T-cell (primary cell): ENCODE measurements at regions not wholly inside any gene's neighbourhood (a gene's known extent, or its start where the extent isn't known, plus 50 kb on each side); places are given as distances from the start of the nearest gene placed in this dataset.

Experiments used
- ATAC-seq, 4 experiments: fragments of 200-7000 bp in 3 of 4; fragments of 150-1000 bp in 1 of 4; cut with Tn5 transposase; replicated peaks in 1 of 4; 1 replicate in 3 of 4; 2 replicates in 1 of 4; pipeline ENCODE4 v1.10.0; 2021; ENCODE audit warnings: moderate library complexity in 3 of 4, mild to moderate bottlenecking in 2 of 4, moderate number of reproducible peaks in 1 of 4
- CTCF ChIA-PET, 2 donors: fragments of 300-600 bp; sonication (Branson Sonifier 250); formaldehyde crosslinking; loops; one replicate each; lab custom pipeline; 2022; ENCODE audit warnings: antibody characterized with exemption in 2 of 2; lab: Charles Lee
- POLR2A ChIA-PET, 2 donors: fragments of 300-600 bp; sonication (Branson Sonifier 250); formaldehyde crosslinking; loops; one replicate each; lab custom pipeline; 2022; ENCODE audit warnings: antibody characterized with exemption in 2 of 2; lab: Charles Lee
- DNase-seq, 35 experiments: peaks; one replicate each; pipeline versions ENCODE4 v3.0.0 to v3.0.0-alpha.2; 2013 to 2023
- H3K27ac ChIP-seq: one replicate; pipeline ENCODE4 v1.5.1; 2013; ENCODE audit warnings: low read length
- H3K27me3 ChIP-seq, 2 experiments: replicated peaks in 1 of 2; 1 replicate in 1 of 2; 2 replicates in 1 of 2; pipeline versions ENCODE4 v1.6.1 to v1.7.0; 2013; ENCODE audit warnings: low read length in 1 of 2, mixed read lengths in 1 of 2; ENCODE audit not compliant: control insufficient read depth in 2 of 2, insufficient read depth in 2 of 2; ENCODE audit errors: extremely low read depth in 1 of 2
- H3K36me3 ChIP-seq, 2 donors: 1 replicate in 1 of 2; 2 replicates in 1 of 2; pipeline versions ENCODE4 v1.6.1 to v1.7.0; 2013; ENCODE audit warnings: low read length in 1 of 2; ENCODE audit not compliant: control insufficient read depth in 2 of 2, insufficient read depth in 1 of 2; ENCODE audit errors: extremely low read depth in 1 of 2
- H3K4me1 ChIP-seq, 2 experiments: 1 replicate in 1 of 2; 2 replicates in 1 of 2; pipeline versions ENCODE4 v1.6.1 to v1.7.0; 2013; ENCODE audit warnings: low read length in 2 of 2, mixed read lengths in 1 of 2; ENCODE audit not compliant: insufficient read depth in 2 of 2, control insufficient read depth in 1 of 2; ENCODE audit errors: extremely low read depth in 1 of 2
- H3K4me3 ChIP-seq, 2 donors: 1 replicate in 1 of 2; 2 replicates in 1 of 2; pipeline versions ENCODE4 v1.5.1 to v1.7.0; 2013; ENCODE audit warnings: mild to moderate bottlenecking in 2 of 2, low read length in 1 of 2, moderate library complexity in 1 of 2; ENCODE audit not compliant: control insufficient read depth in 1 of 2; ENCODE audit errors: extremely low read depth in 1 of 2
- H3K9me3 ChIP-seq: 2 replicates; pipeline ENCODE4 v1.7.0; 2013
- H3K27ac Mint-ChIP-seq, 2 donors: one replicate each; pipeline ENCODE4 v1.8.0; 2020 to 2021; ENCODE audit warnings: mild to moderate bottlenecking in 2 of 2, mixed read lengths in 2 of 2
- H3K27me3 Mint-ChIP-seq, 2 donors: one replicate each; pipeline ENCODE4 v1.8.0; 2021 to 2022; ENCODE audit warnings: mixed read lengths in 2 of 2
- H3K36me3 Mint-ChIP-seq: one replicate; pipeline ENCODE4 v1.8.0; 2021; ENCODE audit warnings: mixed read lengths
- H3K4me1 Mint-ChIP-seq, 3 donors: one replicate each; pipeline ENCODE4 v1.8.0; 2020 to 2022; ENCODE audit warnings: mixed read lengths in 3 of 3, mild to moderate bottlenecking in 1 of 3
- H3K4me3 Mint-ChIP-seq, 3 donors: one replicate each; pipeline ENCODE4 v1.8.0; 2020 to 2022; ENCODE audit warnings: mild to moderate bottlenecking in 3 of 3, mixed read lengths in 3 of 3, moderate library complexity in 3 of 3
- H3K9me3 Mint-ChIP-seq, 3 donors: one replicate each; pipeline ENCODE4 v1.8.0; 2020 to 2022; ENCODE audit warnings: mixed read lengths in 3 of 3
- WGBS: methylation state at CpG from one replicate; pipeline ENCODE4 v1.1.5; 2013; ENCODE audit warnings: missing lambda C conversion rate; ENCODE audit not compliant: insufficient coverage; 5-methylcytosine and 5-hydroxymethylcytosine counted together

DNA sequence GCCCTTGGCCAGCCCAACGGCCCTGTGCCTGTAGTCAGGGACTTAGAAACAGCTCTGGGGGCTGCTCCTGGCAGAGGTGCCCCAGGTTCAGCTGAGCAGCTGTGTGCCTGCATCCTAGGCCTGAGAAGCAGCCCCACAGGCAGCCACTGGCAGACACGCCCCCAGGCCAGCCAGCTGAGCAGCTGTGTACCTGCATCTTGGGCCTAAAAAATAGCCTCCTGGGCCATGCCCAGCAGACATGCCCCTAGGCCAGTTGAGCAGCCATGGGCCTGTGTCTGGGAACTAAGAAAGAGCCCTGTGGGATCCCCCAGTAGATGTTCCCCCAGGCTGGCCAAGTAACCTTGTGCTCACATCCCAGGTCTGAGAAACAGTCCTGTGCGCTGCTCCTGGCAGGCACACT is 64.0 kb downstream of the TBR1 start:
- Mint-ChIP-seq H3K4me3 (no peak overlapping the region), H3K36me3 (peaks cover 6% of the 10 kb centered on the region), H3K27ac (no peak overlapping the region), H3K9me3 (peaks cover 16 to 21% (median 18%) of the 10 kb centered on the region in 3 donors), H3K27me3 (peaks cover 12 to 16% of the 10 kb centered on the region in 2 donors), H3K4me1 (no peaks in the 10 kb centered on the region)
- WGBS: 60% methylated on average over 3 of the region's 3 CpGs
- Histone ChIP-seq H3K27me3 (peaks cover 0 to 15% of the 10 kb centered on the region in 2 experiments), H3K9me3 (peaks cover 2% of the 10 kb centered on the region), H3K4me1 (no peaks in the 10 kb centered on the region), H3K27ac (no peak overlapping the region), H3K36me3 (no peaks in the 10 kb centered on the region), H3K4me3 (no peak overlapping the region)
- POLR2A ChIA-PET: no interaction called here
- ATAC-seq: no peak
- CTCF ChIA-PET: no interaction called here
- no peak for DNase-seq

DNA sequence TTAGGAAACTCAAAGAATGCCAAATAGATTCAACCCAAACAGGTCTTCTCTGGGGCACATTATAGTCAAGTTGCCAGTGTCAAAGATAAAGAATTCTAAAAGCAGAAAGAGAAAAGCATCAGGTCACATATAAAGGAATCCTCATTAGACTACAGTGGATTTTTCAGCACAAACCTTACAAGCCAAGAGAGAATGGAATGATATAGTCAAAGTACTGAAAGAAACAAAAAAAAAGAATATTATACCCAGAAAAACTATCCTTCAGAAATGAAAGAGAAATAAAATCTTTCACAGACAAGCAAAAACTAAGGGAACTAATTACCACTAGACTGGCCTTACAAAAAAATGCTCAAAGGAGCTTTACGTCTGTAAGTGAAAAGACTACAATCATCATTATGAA is 65.5 kb downstream of the TBR1 start:
- H3K9me3 Mint-ChIP-seq: peaks cover 16 to 19% (median 18%) of the 10 kb centered on the region in 3 donors
- no peaks in the 10 kb centered on the region for H3K4me1 ChIP-seq
- H3K27me3 Mint-ChIP-seq: peaks cover 5 to 12% of the 10 kb centered on the region in 2 donors
- H3K36me3 ChIP-seq: no peaks in the 10 kb centered on the region
- ChIA-PET POLR2A (interaction anchor here in 1 of 2 donors (0.7 kb wide), 1 partner anchor 12 kb away, joined by 3 read pairs; no protein-coding TSS in a partner anchor), CTCF (no interaction called here)
- ATAC-seq (no peak), DNase-seq (no peak)
- H3K27ac Mint-ChIP-seq: no peak overlapping the region
- H3K4me3 Mint-ChIP-seq: no peak overlapping the region
- no peak overlapping the region for H3K4me3 ChIP-seq
- peaks cover 2% of the 10 kb centered on the region for H3K9me3 ChIP-seq
- peaks cover 6% of the 10 kb centered on the region for H3K36me3 Mint-ChIP-seq
- peaks cover 0 to 15% of the 10 kb centered on the region in 2 experiments for H3K27me3 ChIP-seq
- no peak overlapping the region for H3K27ac ChIP-seq
- H3K4me1 Mint-ChIP-seq: no peaks in the 10 kb centered on the region
- WGBS: no CpG with 5 or more reads among the region's 1 CpG

DNA sequence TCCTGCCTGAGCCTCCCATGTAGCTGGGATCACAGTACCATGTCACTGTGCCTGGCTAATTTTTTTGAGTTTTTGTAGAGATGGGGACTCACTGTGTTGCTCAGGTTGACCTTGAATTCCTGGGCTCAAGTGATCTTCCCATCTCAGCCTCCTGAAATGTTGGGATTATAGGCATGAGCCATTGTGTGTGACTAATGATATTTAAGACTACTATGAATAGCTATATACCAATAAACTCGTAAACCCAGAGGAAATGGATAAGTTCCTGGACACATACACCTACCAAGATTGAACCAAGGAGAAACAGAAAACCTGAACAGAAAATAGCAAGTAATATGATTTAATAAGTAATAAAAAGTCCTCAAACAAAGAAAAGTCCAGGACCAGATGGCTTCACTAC is 68.0 kb downstream of the TBR1 start:
- H3K36me3 Mint-ChIP-seq: peaks cover 6% of the 10 kb centered on the region
- no CpG with 5 or more reads among the region's 1 CpG for WGBS
- H3K4me3 ChIP-seq: no peak overlapping the region
- H3K27ac ChIP-seq: no peak overlapping the region
- H3K27ac Mint-ChIP-seq: no peak overlapping the region
- CTCF ChIA-PET: no interaction called here
- H3K4me1 Mint-ChIP-seq: no peaks in the 10 kb centered on the region
- ATAC-seq (no peak), DNase-seq (no peak)
- no peaks in the 10 kb centered on the region for H3K36me3 ChIP-seq
- H3K4me1 ChIP-seq: no peaks in the 10 kb centered on the region
- H3K27me3 Mint-ChIP-seq: peaks cover 9% of the 10 kb centered on the region in 2 donors
- H3K27me3 ChIP-seq: peaks cover 0 to 15% of the 10 kb centered on the region in 2 experiments
- H3K9me3 Mint-ChIP-seq: peaks cover 15 to 19% (median 18%) of the 10 kb centered on the region in 3 donors
- no peak overlapping the region for H3K4me3 Mint-ChIP-seq
- peaks cover 2% of the 10 kb centered on the region for H3K9me3 ChIP-seq
- POLR2A ChIA-PET: no interaction called here

DNA sequence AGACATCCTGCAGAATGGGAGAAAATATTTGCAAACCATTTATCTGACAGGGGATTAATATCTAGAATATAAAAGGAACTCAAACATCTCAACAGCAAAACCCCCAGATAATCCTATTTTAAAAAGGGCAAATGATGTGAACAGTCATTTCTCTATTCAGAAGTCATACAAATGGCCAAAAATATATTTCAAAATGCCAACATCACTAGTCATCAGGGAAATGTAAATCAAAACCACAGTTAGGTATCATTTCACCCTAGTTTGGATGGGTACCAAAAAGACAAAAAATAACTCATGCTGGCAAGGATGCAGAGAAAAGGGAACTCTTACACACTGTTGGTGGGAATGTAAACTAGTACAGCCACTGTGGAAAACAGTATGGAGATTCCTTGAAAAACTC is 70.0 kb downstream of the TBR1 start:
- no peak overlapping the region for H3K4me3 ChIP-seq
- no peaks in the 10 kb centered on the region for H3K4me1 ChIP-seq
- DNase-seq (no peak), ATAC-seq (no peak)
- Mint-ChIP-seq H3K9me3 (peaks cover 5 to 12% (median 11%) of the 10 kb centered on the region in 3 donors), H3K36me3 (peaks cover 6% of the 10 kb centered on the region), H3K27me3 (peaks cover 10 to 13% of the 10 kb centered on the region in 2 donors), H3K4me1 (no peaks in the 10 kb centered on the region), H3K27ac (no peak overlapping the region), H3K4me3 (no peak overlapping the region)
- no peak overlapping the region for H3K27ac ChIP-seq
- ChIA-PET CTCF (no interaction called here), POLR2A (no interaction called here)
- H3K9me3 ChIP-seq: peaks cover 2% of the 10 kb centered on the region
- H3K27me3 ChIP-seq: peaks cover 0 to 7% of the 10 kb centered on the region in 2 experiments
- H3K36me3 ChIP-seq: no peaks in the 10 kb centered on the region

DNA sequence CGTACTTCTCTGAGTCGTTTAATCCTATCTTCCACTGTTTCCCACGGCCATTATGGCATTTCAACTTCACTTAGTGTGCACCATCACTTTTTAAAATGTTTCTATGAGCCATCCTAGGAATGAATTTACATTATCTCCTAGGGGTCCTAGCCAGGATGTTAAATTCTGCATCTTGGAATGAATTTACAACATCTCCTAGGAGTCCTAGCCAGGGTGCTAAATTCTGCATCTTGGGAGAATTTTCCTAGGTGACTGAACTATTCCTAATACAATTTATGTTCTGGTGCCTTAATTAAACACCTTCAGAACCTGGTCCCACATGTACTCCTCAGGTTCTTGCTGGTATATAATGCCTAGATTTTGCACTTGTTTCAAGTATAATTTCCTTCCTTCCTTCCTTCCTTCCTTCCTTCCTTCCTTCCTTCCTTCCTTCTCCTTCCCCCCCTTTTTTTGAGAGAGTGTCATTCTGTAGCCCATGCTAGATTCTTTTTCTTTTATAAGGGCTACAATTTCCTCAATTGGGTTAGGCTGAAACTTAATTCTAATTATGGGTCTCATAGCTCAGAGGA is 72.1 kb downstream of the TBR1 start:
- Histone ChIP-seq H3K27ac (no peak overlapping the region), H3K9me3 (no peaks in the 10 kb centered on the region), H3K36me3 (no peaks in the 10 kb centered on the region), H3K4me3 (no peak overlapping the region), H3K4me1 (no peaks in the 10 kb centered on the region), H3K27me3 (no peaks in the 10 kb centered on the region)
- no peaks in the 10 kb centered on the region for H3K9me3 Mint-ChIP-seq
- no peak overlapping the region for H3K4me3 Mint-ChIP-seq
- peaks cover 10 to 13% of the 10 kb centered on the region in 2 donors for H3K27me3 Mint-ChIP-seq
- no peak for ATAC-seq
- no peaks in the 10 kb centered on the region for H3K36me3 Mint-ChIP-seq
- ChIA-PET CTCF (no interaction called here), POLR2A (no interaction called here)
- WGBS: no CpG with 5 or more reads among the region's 3 CpGs
- DNase-seq: no peak
- H3K27ac Mint-ChIP-seq: no peak overlapping the region
- H3K4me1 Mint-ChIP-seq: no peaks in the 10 kb centered on the region

DNA sequence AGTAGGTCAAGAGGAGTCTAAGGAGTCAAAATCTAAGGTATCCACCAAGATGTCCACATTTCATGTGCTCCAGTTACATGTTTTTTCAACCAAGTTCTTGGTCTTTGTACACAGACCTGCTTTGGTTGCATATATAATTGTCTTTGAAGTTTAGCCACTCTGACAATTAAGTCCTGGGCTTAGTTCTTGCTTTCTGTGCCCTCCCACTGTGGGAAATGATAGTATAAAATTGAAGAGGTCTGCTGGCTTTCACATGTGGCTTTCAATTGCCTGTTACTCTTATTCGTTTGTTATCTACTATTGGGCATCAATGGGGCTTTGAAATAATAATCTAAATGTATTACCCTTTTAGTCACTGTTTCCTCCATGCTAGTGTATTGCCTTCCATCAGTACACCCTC is 72.8 kb downstream of the TBR1 start:
- Mint-ChIP-seq H3K36me3 (no peaks in the 10 kb centered on the region), H3K27me3 (peaks cover 6 to 13% of the 10 kb centered on the region in 2 donors), H3K4me3 (no peak overlapping the region), H3K9me3 (no peaks in the 10 kb centered on the region), H3K4me1 (no peaks in the 10 kb centered on the region), H3K27ac (no peak overlapping the region)
- ATAC-seq (no peak), DNase-seq (no peak)
- WGBS: no CpG with 5 or more reads among the region's 1 CpG
- Histone ChIP-seq H3K27me3 (no peaks in the 10 kb centered on the region), H3K36me3 (no peaks in the 10 kb centered on the region), H3K4me3 (no peak overlapping the region), H3K27ac (no peak overlapping the region), H3K9me3 (no peaks in the 10 kb centered on the region), H3K4me1 (no peaks in the 10 kb centered on the region)
- CTCF ChIA-PET: no interaction called here
- POLR2A ChIA-PET: no interaction called here
